SK-N-SH (cell line): ENCODE measurements at regions not wholly inside any gene's neighbourhood (a gene's known extent, or its start where the extent isn't known, plus 50 kb on each side); places are given as distances from the start of the nearest gene placed in this dataset.

Experiments
- CTCF ChIA-PET: fragments of 300-600, 350-600 bp; formaldehyde crosslinking; extraction: SDS; loops from one replicate; lab custom pipeline; 2021; lab: Yijun Ruan, JAX
- POLR2A ChIA-PET: fragments of 350-600 bp; sonication (Branson Sonifier 250); formaldehyde crosslinking; extraction: SDS; loops from one replicate; lab custom pipeline; 2020; ENCODE audit warnings: antibody characterized with exemption, inconsistent platforms; lab: Yijun Ruan, JAX
- DNase-seq: peaks from one replicate; pipeline ENCODE4 v3.0.0; 2012
- H2AFZ ChIP-seq: fragments of 200-600 bp; sonication (generic); 2 replicates; pipeline ENCODE4 v1.8.1; 2016; ENCODE audit warnings: antibody characterized with exemption, mild to moderate bottlenecking, low read depth
- H3F3A ChIP-seq: fragments of 200-600 bp; sonication (generic); replicated peaks from 2 replicates; pipeline ENCODE3; 2016; ENCODE audit warnings: antibody characterized with exemption, mild to moderate bottlenecking; ENCODE audit not compliant: insufficient read depth
- H3K27ac ChIP-seq, 2 experiments: fragments of 200-500 bp in 1 of 2; fragments of 200-600 bp in 1 of 2; sonication (Bioruptor generic) in 1 of 2; sonication (generic), shearing (Covaris generic) in 1 of 2; 2 replicates each; pipeline versions ENCODE4 v1.5.1 to v1.6.1; 2014 to 2016; ENCODE audit warnings: low read depth in 2 of 2, inconsistent platforms in 1 of 2, low read length in 1 of 2, mild to moderate bottlenecking in 1 of 2, mixed read lengths in 1 of 2
- H3K27me3 ChIP-seq: fragments of 200-600 bp; sonication (generic), shearing (Covaris generic); 2 replicates; pipeline ENCODE4 v1.6.1; 2016; ENCODE audit warnings: mixed run types; ENCODE audit not compliant: insufficient read depth
- H3K36me3 ChIP-seq, 2 experiments: fragments of 200-500 bp in 1 of 2; fragments of 200-600 bp in 1 of 2; sonication (Bioruptor generic) in 1 of 2; sonication (generic) in 1 of 2; replicated peaks in 1 of 2; 2 replicates each; pipeline versions ENCODE3 to v1.5.1; 2014 to 2016; ENCODE audit warnings: low read length in 1 of 2, mild to moderate bottlenecking in 1 of 2; ENCODE audit not compliant: insufficient read depth in 2 of 2, control insufficient read depth in 1 of 2
- H3K4me1 ChIP-seq, 2 experiments: fragments of 200-500 bp in 1 of 2; fragments of 200-600 bp in 1 of 2; sonication (Bioruptor generic) in 1 of 2; sonication (generic), shearing (Covaris generic) in 1 of 2; 2 replicates each; pipeline versions ENCODE4 v1.5.1 to v1.6.1; 2014 to 2016; ENCODE audit warnings: low read depth in 1 of 2, low read length in 1 of 2, mixed run types in 1 of 2; ENCODE audit not compliant: insufficient read depth in 2 of 2, control insufficient read depth in 1 of 2
- H3K4me2 ChIP-seq: fragments of 200-600 bp; sonication (generic), shearing (Covaris generic); 2 replicates; pipeline ENCODE4 v1.6.1; 2017; ENCODE audit warnings: mixed run types
- H3K4me3 ChIP-seq, 2 experiments: fragments of 200-500 bp in 1 of 2; fragments of 200-600 bp in 1 of 2; sonication (Bioruptor generic) in 1 of 2; sonication (generic), shearing (Covaris generic) in 1 of 2; 2 replicates each; pipeline versions ENCODE4 v1.5.1 to v1.8.1; 2014 to 2016; ENCODE audit warnings: low read depth in 2 of 2, inconsistent platforms in 1 of 2, low read length in 1 of 2, mild to moderate bottlenecking in 1 of 2, mixed read lengths in 1 of 2, moderate library complexity in 1 of 2
- H3K79me2 ChIP-seq: fragments of 200-600 bp; sonication (generic); 2 replicates; pipeline ENCODE4 v1.8.1; 2017; ENCODE audit warnings: mild to moderate bottlenecking; ENCODE audit not compliant: insufficient read depth
- H3K9ac ChIP-seq: fragments of 200-600 bp; sonication (generic); 2 replicates; pipeline ENCODE4 v1.6.1; 2017; ENCODE audit warnings: mixed run types
- H3K9me2 ChIP-seq: fragments of 200-600 bp; sonication (generic); 2 replicates; pipeline ENCODE4 v1.6.1; 2017; ENCODE audit warnings: mixed run types
- H3K9me3 ChIP-seq: fragments of 200-600 bp; sonication (generic); 2 replicates; pipeline ENCODE4 v1.6.1; 2017; ENCODE audit warnings: mixed run types, mild to moderate bottlenecking, moderate library complexity
- H4K20me1 ChIP-seq: fragments of 200-600 bp; sonication (generic); 2 replicates; pipeline ENCODE4 v1.6.1; 2017; ENCODE audit warnings: mild to moderate bottlenecking, mixed run types; ENCODE audit not compliant: insufficient read depth
- CHD2 ChIP-seq: fragments of 150-350 bp; IDR thresholded peaks from 2 replicates; pipeline ENCODE4 v1.6.1; 2018; ENCODE audit warnings: low read length; ENCODE audit not compliant: partially characterized antibody
- ELF1 ChIP-seq: IDR thresholded peaks from 2 replicates; pipeline ENCODE4 v1.4.0; 2012
- FOXJ3 ChIP-seq: sonication (generic); formaldehyde crosslinking; IDR thresholded peaks from 2 replicates; pipeline ENCODE4 v1.5.1; 2020; ENCODE audit warnings: mild to moderate bottlenecking, missing genetic modification reagents
- GABPA ChIP-seq: IDR thresholded peaks from 2 replicates; pipeline ENCODE4 v1.4.0; 2012; ENCODE audit warnings: low read depth, mild to moderate bottlenecking
- GATA2 ChIP-seq: sonication (generic); formaldehyde crosslinking; IDR thresholded peaks from 2 replicates; pipeline ENCODE4 v1.5.0; 2020; ENCODE audit warnings: mild to moderate bottlenecking, missing genetic modification reagents
- PBX3 ChIP-seq: IDR thresholded peaks from 2 replicates; pipeline ENCODE4; 2012
- RFX5 ChIP-seq: IDR thresholded peaks from 2 replicates; pipeline ENCODE4 v1.6.1; 2012; ENCODE audit warnings: mild to moderate bottlenecking, improper control_type of control experiment, low read length
- RXRA ChIP-seq: IDR thresholded peaks from 2 replicates; pipeline ENCODE4 v1.4.0; 2012; ENCODE audit warnings: low read depth, mild to moderate bottlenecking, borderline replicate concordance
- SIN3A ChIP-seq: IDR thresholded peaks from 2 replicates; pipeline ENCODE4 v1.6.1; 2012; ENCODE audit warnings: low read depth, mild to moderate bottlenecking, low read length, moderate library complexity, borderline replicate concordance
- SMC3 ChIP-seq: IDR thresholded peaks from 2 replicates; pipeline ENCODE4 v1.6.1; 2012; ENCODE audit warnings: low read depth, low read length, improper control_type of control experiment
- TCF12 ChIP-seq: IDR thresholded peaks from 2 replicates; pipeline ENCODE4 v1.4.0; 2012
- TEAD4 ChIP-seq: IDR thresholded peaks from 2 replicates; pipeline ENCODE4 v1.4.0; 2012; ENCODE audit warnings: mild to moderate bottlenecking, borderline replicate concordance; ENCODE audit not compliant: insufficient read depth
- WGBS: methylation state at CpG from one replicate; pipeline ENCODE4 v1.1.6; 2017; ENCODE audit warnings: low lambda C conversion rate; 5-methylcytosine and 5-hydroxymethylcytosine counted together
- TF ChIP-seq, protein P1 (sequence below): fragments of 150-350 bp; IDR thresholded peaks from 2 replicates; pipeline ENCODE4 v1.6.1; 2016; ENCODE audit warnings: mild to moderate bottlenecking, low read depth, low read length
- TF ChIP-seq, protein P2 (sequence below): IDR thresholded peaks from 2 replicates; pipeline ENCODE4 v1.4.0; 2012; ENCODE audit warnings: low read depth, borderline replicate concordance
- TF ChIP-seq, protein P3 (sequence below): IDR thresholded peaks from 2 replicates; pipeline ENCODE4 v1.4.0; 2012; ENCODE audit warnings: low read depth, borderline replicate concordance

DNA sequence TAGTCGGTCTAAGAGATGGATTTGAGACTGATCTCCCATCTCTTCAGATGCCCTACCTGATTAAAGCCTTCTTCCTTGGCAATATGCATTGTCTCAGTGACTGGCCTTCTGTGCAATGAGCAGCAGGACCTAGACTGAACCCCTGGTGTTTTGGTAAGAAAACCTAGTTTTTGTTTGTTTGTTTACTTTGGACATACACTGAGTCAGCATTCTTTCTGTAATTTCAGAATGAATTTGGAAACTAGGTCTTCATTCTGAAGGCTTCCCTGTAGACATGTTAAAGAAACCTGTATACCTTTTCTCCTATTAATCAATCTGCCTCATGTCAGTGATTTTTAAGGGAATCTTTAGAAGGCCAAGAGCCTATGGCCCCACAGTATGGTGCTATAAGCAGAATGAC lies 597.5 kb upstream of the HTR2C start:
- Histone ChIP-seq H3K79me2 (no peaks in the 10 kb centered on the region), H3K4me2 (no peak overlapping the region), H3K4me3 (no peak overlapping the region), H3K27ac (no peak overlapping the region), H3K4me1 (no peaks in the 10 kb centered on the region), H2AFZ (no peak overlapping the region), H3F3A (no peaks in the 10 kb centered on the region), H3K9ac (no peak overlapping the region), H4K20me1 (0 out of 2 replicates have a peak, but pooled peaks cover 3% of the 10 kb centered on the region), H3K9me3 (no peaks in the 10 kb centered on the region), H3K36me3 (no peaks in the 10 kb centered on the region), H3K27me3 (no peaks in the 10 kb centered on the region; the same call in 1 of the 2 replicates), H3K9me2 (no peaks in the 10 kb centered on the region)
- WGBS: 45% methylated on average over 1 of the region's 1 CpG
- TF ChIP-seq GATA2 (CRISPR knock-in tag) (no peak), TEAD4 (no peak), SIN3A (no peak), RXRA (no peak), SMC3 (no peak), TCF12 (no peak), ELF1 (no peak), PBX3 (no peak), RFX5 (no peak), FOXJ3 (CRISPR knock-in tag) (no peak), CHD2 (no peak), GABPA (no peak)
- TF ChIP-seq, protein P1, sequence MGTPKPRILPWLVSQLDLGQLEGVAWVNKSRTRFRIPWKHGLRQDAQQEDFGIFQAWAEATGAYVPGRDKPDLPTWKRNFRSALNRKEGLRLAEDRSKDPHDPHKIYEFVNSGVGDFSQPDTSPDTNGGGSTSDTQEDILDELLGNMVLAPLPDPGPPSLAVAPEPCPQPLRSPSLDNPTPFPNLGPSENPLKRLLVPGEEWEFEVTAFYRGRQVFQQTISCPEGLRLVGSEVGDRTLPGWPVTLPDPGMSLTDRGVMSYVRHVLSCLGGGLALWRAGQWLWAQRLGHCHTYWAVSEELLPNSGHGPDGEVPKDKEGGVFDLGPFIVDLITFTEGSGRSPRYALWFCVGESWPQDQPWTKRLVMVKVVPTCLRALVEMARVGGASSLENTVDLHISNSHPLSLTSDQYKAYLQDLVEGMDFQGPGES: no peak
- TF ChIP-seq, protein P2, sequence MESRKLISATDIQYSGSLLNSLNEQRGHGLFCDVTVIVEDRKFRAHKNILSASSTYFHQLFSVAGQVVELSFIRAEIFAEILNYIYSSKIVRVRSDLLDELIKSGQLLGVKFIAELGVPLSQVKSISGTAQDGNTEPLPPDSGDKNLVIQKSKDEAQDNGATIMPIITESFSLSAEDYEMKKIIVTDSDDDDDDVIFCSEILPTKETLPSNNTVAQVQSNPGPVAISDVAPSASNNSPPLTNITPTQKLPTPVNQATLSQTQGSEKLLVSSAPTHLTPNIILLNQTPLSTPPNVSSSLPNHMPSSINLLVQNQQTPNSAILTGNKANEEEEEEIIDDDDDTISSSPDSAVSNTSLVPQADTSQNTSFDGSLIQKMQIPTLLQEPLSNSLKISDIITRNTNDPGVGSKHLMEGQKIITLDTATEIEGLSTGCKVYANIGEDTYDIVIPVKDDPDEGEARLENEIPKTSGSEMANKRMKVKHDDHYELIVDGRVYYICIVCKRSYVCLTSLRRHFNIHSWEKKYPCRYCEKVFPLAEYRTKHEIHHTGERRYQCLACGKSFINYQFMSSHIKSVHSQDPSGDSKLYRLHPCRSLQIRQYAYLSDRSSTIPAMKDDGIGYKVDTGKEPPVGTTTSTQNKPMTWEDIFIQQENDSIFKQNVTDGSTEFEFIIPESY: no peak
- TF ChIP-seq, protein P3, sequence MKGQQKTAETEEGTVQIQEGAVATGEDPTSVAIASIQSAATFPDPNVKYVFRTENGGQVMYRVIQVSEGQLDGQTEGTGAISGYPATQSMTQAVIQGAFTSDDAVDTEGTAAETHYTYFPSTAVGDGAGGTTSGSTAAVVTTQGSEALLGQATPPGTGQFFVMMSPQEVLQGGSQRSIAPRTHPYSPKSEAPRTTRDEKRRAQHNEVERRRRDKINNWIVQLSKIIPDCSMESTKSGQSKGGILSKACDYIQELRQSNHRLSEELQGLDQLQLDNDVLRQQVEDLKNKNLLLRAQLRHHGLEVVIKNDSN: no peak
- POLR2A ChIA-PET: no interaction called here
- no peak for DNase-seq
- CTCF ChIA-PET: no interaction called here
